ENCODE measurements at regions not wholly inside any gene's neighbourhood (a gene's known extent, or its start where the extent isn't known, plus 50 kb on each side); places are given as distances from the start of the nearest gene placed in this dataset.

- TF ChIP-seq POLR2AphosphoS5 (IDR thresholded peaks at IDR 0.05; ENCODE audit: insufficient read depth, low read depth, low read length) (no peak), MYC (IDR thresholded peaks at IDR 0.05; ENCODE audit: low read depth, low read length) (no peak), POLR2A (IDR thresholded peaks at IDR 0.05; ENCODE audit: low read depth, low read length) (no peak), FOS (IDR thresholded peaks at IDR 0.05; ENCODE audit: borderline replicate concordance, insufficient read depth, low read length) (no peak), EZH2 (IDR thresholded peaks at IDR 0.05; ENCODE audit: borderline replicate concordance, low read depth, low read length, severe bottlenecking) (no peak), JUN (IDR thresholded peaks at IDR 0.05; ENCODE audit: borderline replicate concordance, insufficient read depth, insufficient read length, low read depth) (no peak), GATA2 (IDR thresholded peaks at IDR 0.05; ENCODE audit: insufficient read depth, insufficient read length, low read depth, low read length) (no peak), MAX (IDR thresholded peaks at IDR 0.05; ENCODE audit: insufficient read depth, insufficient read length) (no peak)
- TF ChIP-seq, protein P1, sequence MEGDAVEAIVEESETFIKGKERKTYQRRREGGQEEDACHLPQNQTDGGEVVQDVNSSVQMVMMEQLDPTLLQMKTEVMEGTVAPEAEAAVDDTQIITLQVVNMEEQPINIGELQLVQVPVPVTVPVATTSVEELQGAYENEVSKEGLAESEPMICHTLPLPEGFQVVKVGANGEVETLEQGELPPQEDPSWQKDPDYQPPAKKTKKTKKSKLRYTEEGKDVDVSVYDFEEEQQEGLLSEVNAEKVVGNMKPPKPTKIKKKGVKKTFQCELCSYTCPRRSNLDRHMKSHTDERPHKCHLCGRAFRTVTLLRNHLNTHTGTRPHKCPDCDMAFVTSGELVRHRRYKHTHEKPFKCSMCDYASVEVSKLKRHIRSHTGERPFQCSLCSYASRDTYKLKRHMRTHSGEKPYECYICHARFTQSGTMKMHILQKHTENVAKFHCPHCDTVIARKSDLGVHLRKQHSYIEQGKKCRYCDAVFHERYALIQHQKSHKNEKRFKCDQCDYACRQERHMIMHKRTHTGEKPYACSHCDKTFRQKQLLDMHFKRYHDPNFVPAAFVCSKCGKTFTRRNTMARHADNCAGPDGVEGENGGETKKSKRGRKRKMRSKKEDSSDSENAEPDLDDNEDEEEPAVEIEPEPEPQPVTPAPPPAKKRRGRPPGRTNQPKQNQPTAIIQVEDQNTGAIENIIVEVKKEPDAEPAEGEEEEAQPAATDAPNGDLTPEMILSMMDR (IDR thresholded peaks at IDR 0.05; ENCODE audit: extremely low read depth in 1 of 2, insufficient read depth in 1 of 2, low read depth in 1 of 2, low read length in 2 of 2): no peak
- peaks cover 2% of the 10 kb centered on the region for H3K9me1 ChIP-seq (replicated peaks; ENCODE audit: control insufficient read depth, extremely low read depth, insufficient read depth, low read length)
- no peaks in the 10 kb centered on the region for H3K9me3 ChIP-seq (replicated peaks; ENCODE audit: control insufficient read depth, insufficient read depth, low read length)
- CTCF ChIA-PET: no interaction called here
- H3K4me1 ChIP-seq (ENCODE audit: control insufficient read depth, extremely low read depth, insufficient read depth, low read length): peaks cover 7% of the 10 kb centered on the region
- H3K79me2 ChIP-seq (ENCODE audit: control insufficient read depth, insufficient read depth, low read length): no peaks in the 10 kb centered on the region
- no TSS peak for BruUV-seq (replicated peaks)
- no peaks in the 10 kb centered on the region for H3K36me3 ChIP-seq (ENCODE audit: control insufficient read depth in 2 of 2, extremely low read depth in 1 of 2, insufficient read depth in 2 of 2, low read length in 2 of 2)
- POLR2A ChIA-PET: no interaction called here
- H4K20me1 ChIP-seq (replicated peaks; ENCODE audit: control insufficient read depth, extremely low read depth, insufficient read depth, low read length): no peaks in the 10 kb centered on the region
- H3K27ac ChIP-seq (ENCODE audit: insufficient read depth, low read depth, low read length): no peak overlapping the region
- no peak overlapping the region for H3K4me3 ChIP-seq (replicated peaks in 1 of 3; ENCODE audit: insufficient read depth in 1 of 3, low read depth in 1 of 3, low read length in 3 of 3)
- no peak overlapping the region for H2AFZ ChIP-seq (ENCODE audit: low read depth, low read length)
- DNase-seq (ENCODE audit: low read depth, low spot score): peak; percentile 35
- peak; percentile 48 for FAIRE-seq
- no peak overlapping the region for H3K9ac ChIP-seq (replicated peaks; ENCODE audit: extremely low read depth, insufficient read depth, low read length)
- no peak overlapping the region for H3K4me2 ChIP-seq (ENCODE audit: insufficient read depth, low read length)
- intact Hi-C loops (cut with micrococcal nuclease) (no loop called here), dilution Hi-C loops (cut with MboI; ENCODE audit: extremely low pct_ligation_motif_present, low sequenced_read_pairs) (no loop called here)
- no peaks in the 10 kb centered on the region for H3K27me3 ChIP-seq (ENCODE audit: control insufficient read depth in 2 of 2, insufficient read depth in 2 of 2, low read length in 2 of 2)
Measured at GRCh38 chr6:23302514-23302913, 733.1 kb downstream of the HDGFL1 start.
